CMK (cell line): ENCODE measurements at regions not wholly inside any gene's neighbourhood (a gene's known extent, or its start where the extent isn't known, plus 50 kb on each side); places are given as distances from the start of the nearest gene placed in this dataset.

Experiments used
- DNase-seq: peaks from one replicate; pipeline ENCODE4 v3.0.0-alpha.2; 2010; ENCODE audit warnings: low read depth

GRCh38 chr2:65914244-65914786, 481.9 kb upstream of the SPRED2 start:
- no peak for DNase-seq

GRCh38 chr2:65913813-65914212, 481.4 kb upstream of the SPRED2 start:
- no peak for DNase-seq

GRCh38 chr2:65901756-65902155, 469.4 kb upstream of the SPRED2 start:
- no peak for DNase-seq

DNA sequence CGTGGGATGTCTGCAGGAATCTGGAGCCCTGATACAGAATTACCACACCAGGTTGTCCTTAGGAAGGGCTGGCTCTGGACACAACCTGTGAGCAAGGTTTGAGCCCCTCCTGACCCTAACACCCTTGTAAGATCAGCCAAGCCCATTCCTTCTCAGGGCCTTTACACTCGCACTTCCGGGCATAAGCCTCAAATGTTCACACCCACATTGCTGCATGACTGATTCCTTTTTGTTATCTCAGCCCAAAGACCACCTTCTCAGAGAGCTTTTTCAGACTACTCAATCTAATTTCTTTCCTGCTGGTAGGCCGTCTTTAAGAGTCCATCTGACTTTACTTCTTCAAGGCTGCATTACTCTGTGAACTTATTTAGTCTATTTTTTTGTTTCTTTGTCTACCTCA, 464.0 kb upstream of the SPRED2 start:
- no peak for DNase-seq

DNA sequence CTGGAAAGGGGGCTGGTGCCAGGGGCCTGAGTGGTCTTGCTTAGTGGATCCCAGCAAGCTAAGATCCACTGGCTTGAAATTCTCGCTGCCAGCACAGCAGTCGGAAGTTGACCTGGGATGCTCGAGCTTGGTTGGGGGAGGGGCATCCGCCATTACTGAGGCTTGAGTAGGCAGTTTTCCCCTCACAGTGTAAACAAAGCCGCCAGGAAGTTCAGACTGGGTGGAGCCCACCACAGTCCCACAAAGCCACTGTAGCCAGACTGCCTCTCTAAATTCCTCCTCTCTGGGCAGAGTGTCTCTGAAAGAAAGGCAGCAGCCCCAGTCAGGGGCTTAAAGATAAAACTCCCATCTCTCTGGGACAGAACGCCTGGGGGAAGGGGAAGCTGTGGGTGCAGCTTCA, 457.7 kb upstream of the SPRED2 start:
- DNase-seq, result peak; percentile 67

DNA sequence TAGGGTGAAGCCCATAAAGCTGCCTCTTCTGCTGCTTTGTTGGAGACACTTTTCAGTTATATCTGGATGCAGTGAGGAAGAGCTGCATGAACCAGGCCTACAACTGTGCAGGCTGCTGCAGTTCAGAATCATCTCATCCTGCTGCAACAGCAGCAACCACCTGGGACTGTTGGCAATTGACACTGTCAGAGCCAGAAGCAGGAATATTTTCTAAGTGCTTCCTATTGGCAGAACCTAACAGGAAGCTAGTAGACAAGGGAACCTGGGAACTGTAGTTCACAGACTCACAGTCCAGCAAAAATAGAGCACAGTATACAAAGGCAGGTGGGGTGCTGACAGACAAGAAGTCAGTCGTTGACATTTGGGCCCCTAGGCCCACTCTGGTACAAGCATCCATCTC, 452.9 kb upstream of the SPRED2 start:
- DNase-seq, result no peak

GRCh38 chr2:65881592-65881991, 449.2 kb upstream of the SPRED2 start:
- DNase-seq, result no peak

DNA sequence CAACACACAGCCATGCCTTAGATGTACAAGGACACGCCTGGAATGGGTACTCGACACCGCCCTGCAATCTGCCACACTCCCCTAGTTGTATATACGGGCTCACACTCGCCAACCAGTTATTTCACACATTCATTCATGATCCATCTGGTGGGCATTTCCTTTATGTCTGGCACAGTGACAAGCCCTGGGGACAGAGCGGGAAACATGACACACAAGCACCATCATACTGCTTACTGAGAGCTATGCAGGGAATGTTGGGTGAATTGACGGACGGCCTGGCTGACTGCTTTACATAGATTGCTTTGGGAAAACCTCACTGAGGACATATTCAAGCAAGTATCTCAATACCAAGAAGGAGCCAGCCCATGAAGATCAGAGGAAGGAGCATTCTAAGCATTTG, 448.0 kb upstream of the SPRED2 start:
- no peak for DNase-seq

DNA sequence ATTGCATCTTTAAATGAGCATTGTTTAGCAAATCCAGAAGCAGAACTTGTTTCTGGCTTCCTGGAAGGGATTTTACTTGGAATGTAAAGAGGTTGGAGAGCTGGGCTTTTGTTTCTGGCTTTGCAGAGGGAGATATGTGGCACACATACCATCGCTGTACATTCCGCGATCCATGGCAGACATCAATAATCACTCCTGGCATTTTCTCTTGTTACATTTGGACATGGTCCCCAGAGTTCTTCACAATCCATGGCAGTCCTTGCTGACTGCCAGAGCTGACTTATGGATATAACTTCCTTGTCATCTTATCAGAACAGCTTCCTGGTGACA, 445.6 kb upstream of the SPRED2 start:
- DNase-seq, result no peak

DNA sequence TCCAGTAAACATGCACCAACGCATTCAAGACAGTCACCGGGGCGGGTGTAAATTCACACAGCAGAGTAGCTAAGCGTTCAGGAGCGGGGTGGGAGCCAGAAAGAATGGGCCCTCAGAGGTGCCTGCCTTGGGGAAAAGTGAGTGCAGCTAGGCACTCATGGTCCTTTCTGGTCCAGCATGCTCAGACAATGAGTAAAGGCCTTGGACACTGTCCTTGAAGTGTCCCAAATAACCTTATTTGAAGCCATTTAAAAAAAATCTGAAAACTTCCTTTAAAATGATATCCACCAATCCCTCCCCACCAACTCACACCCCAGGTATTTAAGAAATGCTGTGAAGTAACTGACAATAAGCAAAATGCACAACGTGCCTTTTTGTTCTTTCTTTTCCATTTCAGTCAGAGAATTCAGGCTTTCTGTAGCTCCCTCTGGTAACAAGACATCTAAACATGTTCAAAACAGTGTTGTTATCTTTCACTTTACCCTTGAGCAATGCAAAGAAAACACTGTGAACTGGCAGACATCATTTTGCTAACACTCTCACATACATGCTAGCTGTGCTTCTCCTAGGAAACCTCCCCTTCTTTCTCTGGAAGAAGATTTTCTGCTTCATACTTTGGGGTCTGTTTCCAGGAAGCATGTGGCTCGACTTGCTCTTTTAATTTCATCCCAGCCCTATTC, 445.1 kb upstream of the SPRED2 start:
- no peak for DNase-seq

GRCh38 chr2:65876114-65876513, 443.7 kb upstream of the SPRED2 start:
- DNase-seq, result no peak

DNA sequence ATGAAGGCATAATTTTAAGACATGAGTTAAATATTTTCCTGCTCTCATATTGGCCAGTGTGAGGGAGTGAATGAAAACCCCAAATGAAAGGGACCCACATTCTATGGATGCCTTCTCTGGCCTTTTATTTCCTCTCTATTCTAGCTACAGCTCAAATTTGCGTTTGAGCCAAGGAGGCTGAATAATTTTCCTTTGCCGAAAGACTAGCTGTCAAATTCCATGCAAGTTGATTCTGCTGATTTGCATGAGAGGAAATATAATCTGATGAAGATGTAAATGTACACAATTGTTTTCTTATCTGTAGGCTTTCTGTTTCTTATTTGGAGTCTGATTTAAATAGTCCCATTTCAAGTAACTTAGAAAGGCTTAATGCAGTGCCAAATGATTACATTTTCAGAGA, 438.4 kb upstream of the SPRED2 start:
- no peak for DNase-seq

- no peak for DNase-seq
Measured at GRCh38 chr2:65869296-65869695, 436.9 kb upstream of the SPRED2 start.

DNA sequence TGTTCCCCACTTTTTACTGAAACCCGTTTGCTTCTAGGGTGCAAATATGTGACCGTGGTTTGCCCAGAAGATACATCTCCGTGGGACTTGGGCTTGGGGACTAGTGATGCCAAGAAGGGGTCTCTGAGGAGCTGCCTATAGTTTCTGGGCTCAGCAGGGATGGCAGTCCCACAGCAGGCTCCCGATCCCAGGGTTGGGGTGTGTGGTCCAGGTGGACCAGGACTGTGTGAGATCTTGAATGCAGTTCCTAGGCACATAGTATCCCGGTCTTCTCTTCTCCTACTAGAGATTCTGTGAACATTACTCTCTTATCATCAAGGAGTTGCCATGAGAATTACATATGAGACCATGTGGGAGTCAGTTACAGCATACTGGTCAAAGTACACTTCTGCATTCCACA, 435.8 kb upstream of the SPRED2 start:
- DNase-seq, result no peak

DNA sequence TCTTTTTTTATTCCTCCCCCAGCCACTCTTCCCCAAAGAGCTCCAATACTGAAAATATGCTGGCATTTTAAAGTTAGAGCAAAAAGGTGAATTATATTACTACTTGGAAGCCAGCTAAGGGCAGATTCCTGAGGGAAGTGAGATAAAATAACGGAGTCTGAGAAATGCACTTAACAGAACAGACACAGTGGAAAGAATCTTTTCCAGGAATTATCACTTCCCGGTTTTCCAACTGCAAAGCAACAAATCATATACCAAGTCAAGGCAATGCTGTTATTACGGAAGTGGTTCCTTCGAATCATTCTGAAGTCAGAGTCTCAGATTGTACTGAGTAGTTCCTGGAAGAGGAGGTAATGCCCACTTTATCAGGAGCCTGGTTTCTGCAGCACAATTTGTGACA, 435.0 kb upstream of the SPRED2 start:
- DNase-seq, result no peak

DNA sequence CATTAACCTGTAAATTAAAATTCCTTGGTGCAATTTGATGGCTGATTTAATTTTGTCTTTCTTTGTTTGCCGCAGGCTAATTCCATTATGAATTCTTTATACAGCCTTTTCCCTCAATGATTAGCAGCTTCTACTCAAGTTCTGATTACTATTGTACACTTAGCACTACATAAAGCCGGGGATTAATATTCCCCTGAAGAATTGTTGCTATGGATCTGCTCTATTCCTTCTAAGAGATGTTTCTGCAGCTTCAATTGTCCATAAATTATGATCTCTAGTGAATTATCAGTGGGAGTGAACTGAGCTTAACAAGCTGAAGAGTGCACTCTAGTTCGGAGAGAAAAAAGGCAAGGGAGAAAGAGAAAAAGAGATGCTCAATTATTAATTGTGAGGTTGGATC, 433.7 kb upstream of the SPRED2 start:
- no peak for DNase-seq

DNA sequence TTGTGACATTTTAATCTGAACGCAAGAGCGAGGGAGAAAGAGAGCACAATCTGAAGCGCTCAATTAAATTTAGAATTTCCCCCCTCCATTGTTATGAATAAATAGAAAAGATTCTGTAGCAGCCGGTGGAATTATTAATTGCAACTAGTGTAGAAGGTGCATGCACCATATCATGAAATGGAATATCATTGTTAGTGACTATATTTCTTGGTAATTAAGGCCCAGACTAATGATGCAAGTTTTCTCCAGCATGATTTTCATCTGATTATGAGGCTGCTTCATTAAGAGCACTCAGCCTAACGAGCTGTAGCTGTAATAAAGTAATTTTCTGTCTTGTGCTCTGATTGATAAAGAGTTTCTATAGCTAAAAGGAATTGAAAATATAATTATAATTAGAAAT, 432.2 kb upstream of the SPRED2 start:
- no peak for DNase-seq

- no peak for DNase-seq
Measured at GRCh38 chr2:65863713-65864112, 431.3 kb upstream of the SPRED2 start.

- no peak for DNase-seq
Measured at GRCh38 chr2:65856928-65857327, 424.5 kb upstream of the SPRED2 start.

DNA sequence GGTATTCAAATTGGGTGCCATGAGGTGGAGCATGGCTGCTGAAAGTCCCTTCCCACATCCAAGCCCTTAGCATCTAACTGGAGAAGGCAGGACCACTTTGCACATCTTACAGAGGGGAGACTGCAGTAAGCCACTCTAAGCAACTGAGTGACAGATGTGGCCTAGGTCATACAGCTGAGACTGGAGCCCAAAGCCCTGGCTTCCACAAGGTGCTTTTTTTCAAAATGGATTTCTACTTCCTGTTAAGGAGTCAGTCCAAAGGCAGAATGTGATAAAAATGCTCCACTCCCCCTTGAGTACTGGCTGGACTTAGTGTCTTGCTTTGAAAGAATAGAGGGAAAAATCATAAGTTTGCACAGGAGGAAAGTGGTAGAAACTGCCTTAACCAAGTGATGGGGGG, 424.0 kb upstream of the SPRED2 start:
- DNase-seq, result no peak

DNA sequence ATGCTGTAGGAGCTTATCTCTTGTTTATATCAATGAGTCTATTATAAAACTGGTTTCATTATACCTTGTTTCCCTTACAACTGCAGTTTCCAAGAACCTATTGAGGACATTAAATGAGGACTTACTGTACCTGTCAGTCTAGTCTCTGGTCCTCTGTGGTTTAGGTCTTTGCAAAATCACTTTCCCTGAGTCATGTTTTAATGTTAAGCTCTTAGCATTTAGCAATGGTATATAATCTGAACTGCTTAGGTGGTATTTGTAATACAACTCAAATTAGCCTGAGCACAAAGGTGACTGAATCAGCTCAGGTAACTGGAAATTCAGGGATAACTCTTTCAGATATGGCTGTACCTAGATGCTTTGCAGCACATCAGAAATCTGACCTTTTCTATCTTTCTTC, 418.3 kb upstream of the SPRED2 start:
- DNase-seq, result no peak

- no peak for DNase-seq
Measured at GRCh38 chr2:65846989-65847678, 414.7 kb upstream of the SPRED2 start.

DNA sequence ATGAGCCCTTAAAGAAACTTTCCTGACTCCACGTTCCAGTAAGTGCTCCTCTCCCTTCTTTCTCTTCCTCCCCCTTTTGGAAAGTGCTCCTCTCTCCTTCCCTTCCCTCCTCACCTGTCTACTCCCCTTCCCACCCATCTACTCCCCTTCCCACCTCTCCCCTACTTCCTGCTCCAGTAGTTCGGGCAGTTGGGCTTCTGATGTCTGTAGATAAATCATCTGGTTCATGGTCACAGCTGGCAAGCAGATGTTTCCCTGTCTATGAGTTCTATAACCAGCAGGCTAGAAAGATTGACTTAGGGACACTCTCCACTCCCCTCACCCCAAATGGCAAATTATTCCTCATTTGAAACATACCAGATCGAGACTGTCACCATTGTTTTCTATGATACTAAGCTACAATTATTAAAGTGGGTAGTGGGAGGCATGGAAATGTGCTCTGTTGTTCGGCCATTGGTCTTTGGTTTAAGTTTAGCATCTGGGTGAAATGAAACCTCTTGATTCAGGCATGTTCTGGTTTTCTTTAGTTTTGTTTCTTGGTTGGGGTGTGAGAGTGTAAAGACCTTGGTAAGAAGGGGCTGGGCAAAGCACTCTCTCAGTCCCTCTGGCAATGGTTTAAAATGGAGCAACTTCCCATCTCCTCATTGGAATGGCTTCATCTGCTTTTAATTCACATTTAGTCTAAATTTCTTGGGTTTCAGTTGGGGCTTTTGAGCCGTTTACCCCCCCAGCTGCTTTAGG, 413.2 kb upstream of the SPRED2 start:
- DNase-seq, result no peak
